MM.1S (cell line): ENCODE measurements at regions not wholly inside any gene's neighbourhood (a gene's known extent, or its start where the extent isn't known, plus 50 kb on each side); places are given as distances from the start of the nearest gene placed in this dataset.

Source experiments
- CTCF ChIP-seq: fragments of 300-600 bp; sonication (generic); IDR thresholded peaks from 2 replicates; pipeline ENCODE4 v1.5.1; 2016; ENCODE audit warnings: antibody characterized with exemption, low read length, mixed read lengths
- EZH2 ChIP-seq: fragments of 300-600 bp; sonication (generic); optimal IDR thresholded peaks from 2 replicates; pipeline ENCODE3; 2017; ENCODE audit warnings: low read depth, mild to moderate bottlenecking, antibody characterized with exemption, low read length, mixed read lengths
- EZH2phosphoT487 ChIP-seq: fragments of 300-600 bp; sonication (generic); IDR thresholded peaks from 2 replicates; pipeline ENCODE4 v1.6.1; 2018; ENCODE audit warnings: antibody characterized with exemption, low read length

DNA sequence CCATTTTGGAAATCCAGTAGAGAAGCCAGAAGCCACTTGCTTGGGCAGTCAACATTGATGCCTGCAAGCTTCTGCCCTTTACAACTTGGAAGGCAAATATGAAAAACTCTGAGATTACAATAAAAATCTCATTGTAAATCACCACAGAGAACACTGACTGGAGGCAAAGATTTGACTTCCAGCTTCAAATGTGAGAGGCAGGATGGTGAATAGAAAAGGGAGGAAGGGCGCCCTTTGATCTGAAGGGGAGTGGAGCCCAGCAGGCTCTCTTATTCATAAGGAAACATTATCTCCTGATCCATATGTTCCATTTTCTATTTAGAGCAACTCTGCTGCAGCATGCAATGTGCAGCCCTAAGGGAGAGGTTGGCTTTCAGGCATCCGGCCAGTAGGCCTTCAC, 348.3 kb downstream of the AJAP1 start:
- TF ChIP-seq CTCF, result no peak
- no peak for TF ChIP-seq EZH2
- TF ChIP-seq EZH2phosphoT487, result no peak
